Vagina (tissue), 2 donors: ENCODE measurements at regions not wholly inside any gene's neighbourhood (a gene's known extent, or its start where the extent isn't known, plus 50 kb on each side); places are given as distances from the start of the nearest gene placed in this dataset.

ENCODE experiments used
- DNase-seq, 2 donors: peaks; one replicate each; pipeline ENCODE4 v3.0.0-alpha.2; 2017; ENCODE audit errors: extremely low spot score in 2 of 2
- H3K27ac ChIP-seq: fragments of 200-600 bp; sonication (generic); one replicate; pipeline ENCODE4 v1.5.1; 2019
- H3K27me3 ChIP-seq: fragments of 200-600 bp; sonication (generic); one replicate; pipeline ENCODE4 v1.5.1; 2019
- H3K36me3 ChIP-seq, 2 donors: fragments of 200-600 bp; sonication (generic); one replicate each; pipeline ENCODE4 v1.5.1; 2017 to 2019
- H3K4me1 ChIP-seq: fragments of 200-600 bp; sonication (generic); one replicate; pipeline ENCODE4 v1.5.1; 2019
- H3K4me3 ChIP-seq, 2 donors: fragments of 200-600 bp; sonication (generic); 1 replicate in 1 of 2; 2 replicates in 1 of 2; pipeline ENCODE4 v1.5.1; 2016 to 2019
- H3K9me3 ChIP-seq: fragments of 200-600 bp; sonication (generic); one replicate; pipeline ENCODE4 v1.5.1; 2019
- CTCF ChIP-seq, 3 experiments: fragments of 450-650 bp in 2 of 3; fragments of 200-600 bp in 1 of 3; sonication (generic) in 1 of 3; IDR thresholded peaks; one replicate each; pipeline ENCODE4 v1.5.1; 2017 to 2019; ENCODE audit warnings: antibody characterized with exemption in 3 of 3, mild to moderate bottlenecking in 2 of 3, moderate library complexity in 2 of 3
- POLR2A ChIP-seq, 2 donors: fragments of 450-650 bp; IDR thresholded peaks; one replicate each; pipeline ENCODE4 v1.6.1; 2017; ENCODE audit warnings: antibody characterized with exemption in 2 of 2, mild to moderate bottlenecking in 2 of 2, moderate library complexity in 2 of 2
- POLR2AphosphoS5 ChIP-seq, 2 donors: sonication (generic); formaldehyde crosslinking; IDR thresholded peaks; one replicate each; pipeline ENCODE4 v1.9.0; 2017; ENCODE audit warnings: antibody characterized with exemption in 2 of 2, mild to moderate bottlenecking in 2 of 2, low read depth in 1 of 2; ENCODE audit not compliant: insufficient read depth in 1 of 2
- intact Hi-C: fragments of 100-400 bp; cut with DNase I; formaldehyde crosslinking; loops from one replicate; pipeline ENCODE4 v1.15.1; 2023

DNA sequence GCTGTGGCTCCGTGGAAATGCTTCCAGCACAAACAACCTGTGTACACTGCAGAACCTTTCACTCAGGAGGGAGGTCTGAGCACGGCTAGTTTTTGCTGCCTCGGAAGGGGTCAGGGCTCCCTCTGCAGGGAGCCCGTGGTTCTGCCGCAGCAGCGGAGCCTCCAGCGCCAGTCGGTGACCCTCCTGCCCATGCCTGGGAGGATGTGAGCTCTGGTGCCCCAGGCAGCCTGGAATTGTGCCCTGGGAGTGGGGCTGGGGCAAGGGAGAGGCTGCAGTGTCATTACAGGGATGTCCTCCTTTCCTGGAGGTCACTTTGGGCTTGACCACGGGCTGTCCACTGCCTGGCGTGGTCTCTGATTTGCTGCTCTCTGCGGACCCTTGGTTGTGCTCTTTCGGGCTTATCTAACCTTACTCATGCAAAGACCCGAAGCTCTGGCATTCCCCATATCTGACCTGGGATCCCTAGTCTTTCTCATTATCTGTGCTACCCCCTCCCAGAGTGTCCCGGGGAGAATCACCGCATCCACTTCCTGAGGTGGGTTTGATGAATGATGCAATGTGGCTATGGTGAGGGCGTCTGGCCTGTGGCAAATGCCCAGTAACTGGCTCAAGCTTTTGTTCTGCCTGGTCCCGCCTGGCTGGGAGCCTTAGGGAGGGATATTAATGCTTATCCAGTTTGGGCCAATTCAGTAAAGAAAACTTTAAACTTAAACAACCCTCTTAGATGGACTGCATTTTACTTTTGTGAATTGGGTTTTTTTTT, 59.6 kb upstream of the TAGAP start:
- TF ChIP-seq CTCF (IDR thresholded peaks at IDR 0.05): peak; percentile 29 to 71 (median 67)
- TF ChIP-seq POLR2AphosphoS5 (IDR thresholded peaks at IDR 0.05; ENCODE audit: insufficient read depth in 1 of 2, low read depth in 1 of 2): no peak
- Histone ChIP-seq H3K27me3 (no peaks in the 10 kb centered on the region), H3K4me3 (no peak overlapping the region), H3K27ac (no peak overlapping the region), H3K4me1 (no peaks in the 10 kb centered on the region), H3K36me3 (no peaks in the 10 kb centered on the region), H3K9me3 (no peaks in the 10 kb centered on the region)
- no peak for DNase-seq
- intact Hi-C loops: no loop called here

DNA sequence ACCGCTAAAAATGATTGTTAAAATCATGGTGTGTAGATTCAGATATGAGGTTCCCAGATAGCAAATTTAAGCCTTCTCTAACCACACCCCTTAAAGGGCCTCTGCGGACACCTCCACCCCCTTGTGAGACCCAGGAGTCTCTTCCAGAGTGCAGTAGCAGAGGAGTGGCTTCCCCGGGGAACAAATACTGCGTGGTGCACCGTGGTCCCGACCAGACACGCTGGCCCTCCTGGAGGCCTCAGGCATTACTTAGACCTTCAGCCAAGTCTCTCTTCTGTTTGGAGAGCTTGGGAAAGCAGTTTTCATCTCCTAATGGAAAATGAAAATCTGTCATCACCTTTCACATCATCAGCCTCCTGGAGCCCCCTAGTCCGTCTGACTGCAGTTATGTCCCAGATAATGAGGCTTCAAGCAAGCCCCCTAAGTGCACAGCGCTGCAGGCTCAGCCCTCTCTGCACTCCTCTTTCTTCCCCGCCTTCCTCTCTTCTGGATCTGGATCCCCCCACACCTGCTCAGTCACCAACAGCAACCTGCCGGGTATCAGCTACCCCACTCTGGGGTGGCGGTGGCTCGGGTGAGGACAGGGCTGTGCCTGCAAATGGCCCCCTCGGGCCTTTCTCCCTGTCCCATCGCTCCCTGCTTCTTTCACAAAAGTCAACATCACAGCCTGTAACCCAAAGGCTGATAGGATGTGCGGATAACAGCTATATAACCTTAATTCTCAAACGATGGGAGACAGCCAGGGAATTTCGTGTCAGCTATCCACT, 58.8 kb upstream of the TAGAP start:
- no peak for DNase-seq
- intact Hi-C loops: no loop called here
- no peak for TF ChIP-seq POLR2A (IDR thresholded peaks at IDR 0.05)
- no peak for TF ChIP-seq CTCF (IDR thresholded peaks at IDR 0.05)
- TF ChIP-seq POLR2AphosphoS5 (IDR thresholded peaks at IDR 0.05; ENCODE audit: insufficient read depth in 1 of 2, low read depth in 1 of 2): no peak
- Histone ChIP-seq H3K4me3 (no peak overlapping the region), H3K36me3 (no peaks in the 10 kb centered on the region), H3K9me3 (no peaks in the 10 kb centered on the region), H3K27me3 (no peaks in the 10 kb centered on the region), H3K4me1 (no peaks in the 10 kb centered on the region), H3K27ac (no peak overlapping the region)

- Histone ChIP-seq H3K9me3 (no peaks in the 10 kb centered on the region), H3K27ac (no peak overlapping the region), H3K4me1 (no peaks in the 10 kb centered on the region), H3K36me3 (no peaks in the 10 kb centered on the region), H3K4me3 (no peak overlapping the region), H3K27me3 (no peaks in the 10 kb centered on the region)
- DNase-seq: no peak
- no peak for TF ChIP-seq POLR2A (IDR thresholded peaks at IDR 0.05)
- no peak for TF ChIP-seq CTCF (IDR thresholded peaks at IDR 0.05)
- TF ChIP-seq POLR2AphosphoS5 (IDR thresholded peaks at IDR 0.05; ENCODE audit: insufficient read depth in 1 of 2, low read depth in 1 of 2): no peak
- intact Hi-C loops: no loop called here
Measured at GRCh38 chr6:159102373-159103160, 57.8 kb upstream of the TAGAP start.

DNA sequence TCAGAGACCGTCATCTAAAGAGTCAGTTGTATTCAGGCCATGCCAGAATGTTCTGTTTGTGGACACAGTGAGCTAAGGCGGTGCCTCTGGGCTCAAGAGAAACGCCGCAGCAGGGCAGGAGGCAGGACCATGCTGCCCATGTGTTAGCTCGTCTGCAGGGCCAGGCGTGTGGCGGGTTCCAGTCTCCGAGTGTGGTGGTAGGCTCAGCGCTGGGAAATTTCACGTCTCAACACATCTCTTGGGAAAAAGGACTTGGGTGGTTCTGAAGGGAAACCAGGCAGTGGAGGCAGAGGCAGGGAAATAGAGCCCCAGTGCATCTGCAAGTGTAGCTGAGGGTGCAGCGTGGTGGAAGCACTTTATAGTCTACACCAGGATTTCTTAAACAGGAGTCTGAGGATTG, 56.9 kb upstream of the TAGAP start:
- intact Hi-C loops: no loop called here
- Histone ChIP-seq H3K4me1 (no peaks in the 10 kb centered on the region), H3K4me3 (no peak overlapping the region), H3K27me3 (no peaks in the 10 kb centered on the region), H3K9me3 (no peaks in the 10 kb centered on the region), H3K36me3 (no peaks in the 10 kb centered on the region), H3K27ac (no peak overlapping the region)
- no peak for TF ChIP-seq POLR2AphosphoS5 (IDR thresholded peaks at IDR 0.05; ENCODE audit: insufficient read depth in 1 of 2, low read depth in 1 of 2)
- no peak for TF ChIP-seq POLR2A (IDR thresholded peaks at IDR 0.05)
- no peak for TF ChIP-seq CTCF (IDR thresholded peaks at IDR 0.05)
- no peak for DNase-seq
